Epithelial cell of esophagus (primary cell): ENCODE measurements at regions not wholly inside any gene's neighbourhood (a gene's known extent, or its start where the extent isn't known, plus 50 kb on each side); places are given as distances from the start of the nearest gene placed in this dataset.

ENCODE experiments used
- DNase-seq: peaks from one replicate; pipeline ENCODE4 v3.0.0; 2010; ENCODE audit warnings: low read depth
- H3K4me3 ChIP-seq: 2 replicates; pipeline ENCODE4 v1.5.1; 2011; ENCODE audit warnings: mild to moderate bottlenecking, low read length, control low read depth
- CTCF ChIP-seq: IDR thresholded peaks from 2 replicates; pipeline ENCODE4 v1.5.1; 2011; ENCODE audit warnings: low read depth, mild to moderate bottlenecking, low read length, control low read depth, inconsistent platforms; ENCODE audit not compliant: insufficient read depth; ENCODE audit errors: missing control alignments

- DNase-seq = no peak
- no peak overlapping the region for H3K4me3 ChIP-seq
- no peak for TF ChIP-seq CTCF
Observed at GRCh38 chr12:67390273-67390672, 121.1 kb downstream of the CAND1 start.

DNA sequence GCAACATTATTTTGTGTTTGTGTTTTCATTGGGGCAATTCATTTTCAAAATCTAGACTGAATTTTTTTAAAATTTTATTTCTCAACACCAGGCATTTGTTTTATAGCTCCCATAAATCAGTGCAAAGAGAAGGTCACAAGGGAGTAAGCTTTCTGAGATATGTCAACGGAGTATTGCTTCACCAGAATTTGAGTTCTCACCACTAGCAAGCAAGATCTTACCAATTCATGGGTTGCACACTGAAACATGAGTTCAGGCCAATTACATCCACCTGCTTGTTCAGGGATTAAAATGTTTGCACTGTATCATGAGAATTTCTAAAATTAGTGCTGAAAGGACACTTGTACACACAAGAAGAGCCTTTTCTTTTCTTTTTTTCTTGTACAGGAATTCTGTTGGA lies 121.9 kb downstream of the CAND1 start:
- TF ChIP-seq CTCF = no peak
- H3K4me3 ChIP-seq = no peak overlapping the region
- DNase-seq = no peak

DNA sequence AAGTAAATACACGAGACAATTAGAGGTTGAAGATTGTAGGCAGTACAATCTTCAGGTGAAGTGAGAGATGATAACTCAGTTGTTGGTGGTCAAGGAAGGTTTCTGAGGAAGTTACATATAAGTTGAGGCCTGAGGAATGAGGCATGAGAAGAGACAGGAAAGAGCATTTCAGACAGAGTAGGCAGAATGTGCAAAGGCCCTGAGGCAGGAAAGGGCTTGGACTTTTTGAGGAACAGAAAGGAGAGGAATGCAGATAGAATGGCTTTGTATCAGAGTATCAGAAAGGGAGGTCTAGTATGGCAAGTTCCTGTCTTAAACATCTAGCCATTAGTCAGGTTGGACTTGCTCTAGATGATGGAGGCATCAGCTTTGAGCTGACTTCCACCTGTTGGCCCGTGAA lies 122.5 kb downstream of the CAND1 start:
- DNase-seq = no peak
- H3K4me3 ChIP-seq = no peak overlapping the region
- TF ChIP-seq CTCF = no peak

DNA sequence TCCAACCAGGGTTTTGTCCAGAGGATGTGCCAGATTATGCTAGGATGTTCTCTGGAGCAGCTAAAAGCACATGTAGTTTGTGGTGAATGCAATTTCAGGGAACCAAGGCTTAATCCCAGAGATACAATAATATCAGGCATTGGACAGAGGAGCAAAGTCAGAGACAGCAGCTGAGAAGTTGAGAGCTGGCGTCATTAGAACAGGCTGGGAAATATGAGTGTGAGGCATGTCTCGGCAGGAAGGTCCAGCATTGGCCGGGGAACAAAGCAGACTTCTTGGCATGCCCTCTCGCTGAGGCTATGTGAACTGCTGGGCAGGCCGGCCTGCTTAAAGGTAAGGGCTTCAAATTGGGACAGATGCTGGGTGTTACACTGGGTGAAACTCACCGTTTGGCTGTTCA lies 125.4 kb downstream of the CAND1 start:
- peak; percentile 90 for DNase-seq
- no peak overlapping the region for H3K4me3 ChIP-seq
- peak; percentile 53 for TF ChIP-seq CTCF

GRCh38 chr12:67400742-67401141 lies 131.6 kb downstream of the CAND1 start:
- DNase-seq = no peak
- TF ChIP-seq CTCF = no peak
- H3K4me3 ChIP-seq = no peak overlapping the region

- no peak overlapping the region for H3K4me3 ChIP-seq
Observed at GRCh38 chr12:67410246-67410645, 141.1 kb downstream of the CAND1 start.

More at GRCh38 chr12:67410246-67410645, 141.1 kb downstream of the CAND1 start:
- TF ChIP-seq CTCF = no peak
- no peak for DNase-seq
